A549 (cell line): ENCODE measurements at regions not wholly inside any gene's neighbourhood (a gene's known extent, or its start where the extent isn't known, plus 50 kb on each side); places are given as distances from the start of the nearest gene placed in this dataset.

ENCODE experiments used
- ATAC-seq, 2 experiments: fragments of 200-7000 bp in 1 of 2; fragments of >200 bp in 1 of 2; cut with Nextera tagmentation in 1 of 2; cut with Tn5 transposase in 1 of 2; 3 replicates each; pipeline versions ENCODE4 v1.8.0 to v1.9.1; 2018 to 2020; ENCODE audit warnings: mild to moderate bottlenecking in 1 of 2, moderate library complexity in 1 of 2
- CTCF ChIA-PET: fragments of 300-600 bp; sonication (Branson Sonifier 250); formaldehyde crosslinking; extraction: SDS; loops from one replicate; lab custom pipeline; 2021; ENCODE audit warnings: antibody characterized with exemption, inconsistent platforms; lab: Yijun Ruan, JAX
- POLR2A ChIA-PET: fragments of 350-600 bp; formaldehyde crosslinking; extraction: SDS; loops from one replicate; lab custom pipeline; 2021; ENCODE audit warnings: antibody characterized with exemption, inconsistent platforms; lab: Yijun Ruan, JAX
- DNase-seq, 2 experiments: peaks; one replicate each; pipeline versions ENCODE4 v3.0.0 to v3.0.0-alpha.2; 2011 to 2016; ENCODE audit warnings: low read depth in 1 of 2, low spot score in 1 of 2
- FAIRE-seq: peaks from 2 replicates; lab custom pipeline; 2011; peaks lifted over from hg19 to GRCh38; lab: Jason Lieb, UNC
- H3K27ac ChIP-seq, 2 experiments: fragments of >200 bp; sonication (Bioruptor Twin); formaldehyde crosslinking; 3 replicates each; pipeline ENCODE4 v1.5.1; 2016 to 2017
- H3K4me1 ChIP-seq: fragments of >200 bp; sonication (Bioruptor Twin); formaldehyde crosslinking; 3 replicates; pipeline ENCODE4 v1.6.1; 2016
- H3K4me2 ChIP-seq: fragments of >200 bp; sonication (Bioruptor Twin); formaldehyde crosslinking; 3 replicates; pipeline ENCODE4 v1.6.1; 2016
- H3K4me3 ChIP-seq: fragments of >200 bp; sonication (Bioruptor Twin); formaldehyde crosslinking; 3 replicates; pipeline ENCODE4 v1.5.1; 2016
- H3K9me3 ChIP-seq: fragments of >200 bp; sonication (Bioruptor Twin); formaldehyde crosslinking; 3 replicates; pipeline ENCODE4 v1.6.1; 2016
- ATOH8 ChIP-seq: fragments of 250-450 bp; sonication (Bioruptor Pico); IDR thresholded peaks from 2 replicates; pipeline ENCODE4 v1.5.0; 2020; ENCODE audit warnings: low read depth, mild to moderate bottlenecking, moderate library complexity
- CBX2 ChIP-seq: fragments of 200-600 bp; sonication (generic); IDR thresholded peaks from 2 replicates; pipeline ENCODE4 v1.6.1; 2016; ENCODE audit warnings: low read depth, mild to moderate bottlenecking, borderline replicate concordance
- CBX8 ChIP-seq: fragments of 200-600 bp; sonication (generic); IDR thresholded peaks from 2 replicates; pipeline ENCODE4 v1.6.1; 2016
- EHF ChIP-seq: fragments of 250-450 bp; sonication (Bioruptor Pico); IDR thresholded peaks from 2 replicates; pipeline ENCODE4 v1.5.0; 2020; ENCODE audit warnings: mild to moderate bottlenecking
- EHMT2 ChIP-seq: fragments of 200-600 bp; sonication (generic); IDR thresholded peaks from 2 replicates; pipeline ENCODE4 v1.6.1; 2016; ENCODE audit warnings: antibody characterized with exemption, low read depth, mild to moderate bottlenecking, moderate library complexity
- FOSL2 ChIP-seq, 2 experiments: fragments of 450-650 bp in 1 of 2; fragments of >200 bp in 1 of 2; sonication (Bioruptor Twin) in 1 of 2; formaldehyde crosslinking; IDR thresholded peaks; 2 replicates each; pipeline versions ENCODE4 v1.5.0 to v1.6.1; 2016 to 2020; ENCODE audit warnings: mild to moderate bottlenecking in 1 of 2, moderate library complexity in 1 of 2
- FOXS1 ChIP-seq: fragments of 250-450 bp; sonication (Bioruptor Pico); IDR thresholded peaks from 2 replicates; pipeline ENCODE4 v1.5.0; 2020; ENCODE audit warnings: mild to moderate bottlenecking, moderate library complexity
- HES2 ChIP-seq: fragments of >200 bp; sonication (Bioruptor Twin); formaldehyde crosslinking; IDR thresholded peaks from 2 replicates; pipeline ENCODE4 v1.6.1; 2016
- HMGXB4 ChIP-seq: fragments of 250-450 bp; sonication (Bioruptor Pico); IDR thresholded peaks from 2 replicates; pipeline ENCODE4 v1.5.0; 2021; ENCODE audit warnings: mild to moderate bottlenecking, moderate library complexity, borderline replicate concordance
- HOXB5 ChIP-seq: fragments of 250-450 bp; sonication (Bioruptor Pico); IDR thresholded peaks from 2 replicates; pipeline ENCODE4 v1.5.0; 2020; ENCODE audit warnings: mild to moderate bottlenecking, moderate library complexity
- KDM1A ChIP-seq: fragments of 200-600 bp; sonication (generic); IDR thresholded peaks from 2 replicates; pipeline ENCODE4 v1.6.1; 2016; ENCODE audit warnings: low read depth, mild to moderate bottlenecking
- MYC ChIP-seq: IDR thresholded peaks from 2 replicates; pipeline ENCODE4 v1.6.1; 2012; ENCODE audit warnings: mild to moderate bottlenecking, inconsistent platforms, low read length, improper control_type of control experiment, borderline replicate concordance
- NFE2L2 ChIP-seq: fragments of 150-350 bp; conservative IDR thresholded peaks from 2 replicates; pipeline ENCODE4 v1.6.1; 2014; ENCODE audit warnings: low read length
- NPAS2 ChIP-seq: fragments of 250-450 bp; sonication (Bioruptor Pico); IDR thresholded peaks from 2 replicates; pipeline ENCODE4 v1.8.0; 2022; ENCODE audit warnings: mild to moderate bottlenecking, moderate library complexity, borderline replicate concordance
- POLR2A ChIP-seq: IDR thresholded peaks from 2 replicates; pipeline ENCODE4 v1.6.1; 2012; ENCODE audit warnings: mild to moderate bottlenecking, low read length
- RARB ChIP-seq: fragments of 250-450 bp; sonication (Bioruptor Pico); IDR thresholded peaks from 2 replicates; pipeline ENCODE4 v1.8.0; 2021; ENCODE audit warnings: mild to moderate bottlenecking, moderate library complexity
- RFX5 ChIP-seq: fragments of 450-650 bp; IDR thresholded peaks from 2 replicates; pipeline ENCODE4 v1.7.1; 2014; ENCODE audit warnings: antibody characterized with exemption, mild to moderate bottlenecking, moderate library complexity
- ZC3H11A ChIP-seq: fragments of 450-650 bp; IDR thresholded peaks from 2 replicates; pipeline ENCODE4 v1.6.1; 2014; ENCODE audit warnings: antibody characterized with exemption, mild to moderate bottlenecking
- ZFP36 ChIP-seq: fragments of 450-650 bp; IDR thresholded peaks from 2 replicates; pipeline ENCODE4 v1.6.1; 2014; ENCODE audit warnings: borderline replicate concordance; ENCODE audit not compliant: partially characterized antibody
- ZNF302 ChIP-seq: fragments of 250-450 bp; sonication (Bioruptor Pico); IDR thresholded peaks from 2 replicates; pipeline ENCODE4 v1.9.0; 2021; ENCODE audit warnings: inconsistent platforms, mild to moderate bottlenecking, moderate library complexity
- WGBS: methylation state at CpG from one replicate; pipeline ENCODE4 v1.1.6; 2017; ENCODE audit errors: missing lambda C conversion rate; 5-methylcytosine and 5-hydroxymethylcytosine counted together
- TF ChIP-seq, protein P1 (sequence below): IDR thresholded peaks from 2 replicates; pipeline ENCODE4 v1.6.1; 2012
- TF ChIP-seq, protein P2 (sequence below): fragments of >200 bp; sonication (Bioruptor Twin); formaldehyde crosslinking; IDR thresholded peaks from 3 replicates; pipeline ENCODE4 v1.5.1; 2016
- TF ChIP-seq, protein P3 (sequence below): IDR thresholded peaks from 2 replicates; pipeline ENCODE4 v1.6.1; 2012
- TF ChIP-seq, protein P4 (sequence below): fragments of 450-650 bp; IDR thresholded peaks from 2 replicates; pipeline ENCODE4 v1.6.1; 2014; ENCODE audit warnings: antibody characterized with exemption
- TF ChIP-seq, protein P5 (sequence below): fragments of 200-600 bp; sonication (generic); IDR thresholded peaks from 2 replicates; pipeline ENCODE4 v1.6.1; 2016; ENCODE audit warnings: antibody characterized with exemption, mild to moderate bottlenecking, moderate library complexity

GRCh38 chr18:55124078-55124763 lies 165.0 kb upstream of the CCDC68 start:
- DNase-seq (peak in 1 of 2 experiments; percentile 7), ATAC-seq (no peak), FAIRE-seq (no peak)
- no peak overlapping the region for H3K4me3 ChIP-seq
- 0 out of 3 replicates have a peak, but pooled peaks cover 9% of the 10 kb centered on the region for H3K4me1 ChIP-seq
- TF ChIP-seq HES2 (no peak), ZFP36 (no peak), CBX8 (no peak), NFE2L2 (no peak), POLR2A (no peak), ZNF302 (CRISPR knock-in tag) (no peak), CBX2 (no peak)
- TF ChIP-seq, protein P1, sequence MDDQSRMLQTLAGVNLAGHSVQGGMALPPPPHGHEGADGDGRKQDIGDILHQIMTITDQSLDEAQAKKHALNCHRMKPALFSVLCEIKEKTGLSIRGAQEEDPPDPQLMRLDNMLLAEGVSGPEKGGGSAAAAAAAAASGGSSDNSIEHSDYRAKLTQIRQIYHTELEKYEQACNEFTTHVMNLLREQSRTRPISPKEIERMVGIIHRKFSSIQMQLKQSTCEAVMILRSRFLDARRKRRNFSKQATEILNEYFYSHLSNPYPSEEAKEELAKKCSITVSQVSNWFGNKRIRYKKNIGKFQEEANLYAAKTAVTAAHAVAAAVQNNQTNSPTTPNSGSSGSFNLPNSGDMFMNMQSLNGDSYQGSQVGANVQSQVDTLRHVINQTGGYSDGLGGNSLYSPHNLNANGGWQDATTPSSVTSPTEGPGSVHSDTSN = no peak
- H3K27ac ChIP-seq = no peak overlapping the region
- H3K9me3 ChIP-seq = no peaks in the 10 kb centered on the region
- no peak overlapping the region for H3K4me2 ChIP-seq
- WGBS = 63% methylated on average over 4 of the region's 4 CpGs
- ChIA-PET CTCF (interaction anchor here (1.1 kb wide), 2 partner anchors 9 to 111 kb away, joined by 3 to 4 read pairs; no protein-coding TSS in a partner anchor), POLR2A (no interaction called here)

DNA sequence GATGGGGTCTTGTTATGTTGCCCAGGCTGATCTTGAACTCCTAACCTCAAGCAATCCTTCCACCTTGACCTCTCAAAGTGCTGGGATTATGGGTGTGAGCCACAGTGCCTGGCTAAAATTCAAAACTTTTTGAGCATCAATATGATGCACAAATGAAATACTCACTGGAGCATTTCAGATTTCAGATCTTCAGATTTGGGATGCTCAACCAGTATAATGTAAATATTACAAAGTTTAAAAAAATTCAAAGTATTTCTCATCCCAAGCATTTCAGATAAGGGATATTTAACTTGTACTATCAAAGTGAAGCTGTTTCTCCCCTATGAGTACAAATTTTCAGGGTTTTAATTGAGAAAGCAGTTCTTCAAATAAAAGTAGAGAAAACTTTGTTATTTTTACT lies 164.1 kb upstream of the CCDC68 start:
- ATAC-seq (no peak), FAIRE-seq (no peak), DNase-seq (no peak)
- Histone ChIP-seq H3K4me1 (0 out of 3 replicates have a peak, but pooled peaks cover 14% of the 10 kb centered on the region), H3K9me3 (no peaks in the 10 kb centered on the region), H3K4me3 (no peak overlapping the region), H3K27ac (no peak overlapping the region), H3K4me2 (no peak overlapping the region)
- ChIA-PET CTCF (interaction anchor here (0.9 to 1.1 kb wide), 3 partner anchors 9 to 453 kb away, joined by 3 to 4 read pairs (median 3); no protein-coding TSS in a partner anchor), POLR2A (interaction anchor here (0.6 kb wide), 1 partner anchor 71 kb away, joined by 3 read pairs; no protein-coding TSS in a partner anchor)
- TF ChIP-seq, protein P2, sequence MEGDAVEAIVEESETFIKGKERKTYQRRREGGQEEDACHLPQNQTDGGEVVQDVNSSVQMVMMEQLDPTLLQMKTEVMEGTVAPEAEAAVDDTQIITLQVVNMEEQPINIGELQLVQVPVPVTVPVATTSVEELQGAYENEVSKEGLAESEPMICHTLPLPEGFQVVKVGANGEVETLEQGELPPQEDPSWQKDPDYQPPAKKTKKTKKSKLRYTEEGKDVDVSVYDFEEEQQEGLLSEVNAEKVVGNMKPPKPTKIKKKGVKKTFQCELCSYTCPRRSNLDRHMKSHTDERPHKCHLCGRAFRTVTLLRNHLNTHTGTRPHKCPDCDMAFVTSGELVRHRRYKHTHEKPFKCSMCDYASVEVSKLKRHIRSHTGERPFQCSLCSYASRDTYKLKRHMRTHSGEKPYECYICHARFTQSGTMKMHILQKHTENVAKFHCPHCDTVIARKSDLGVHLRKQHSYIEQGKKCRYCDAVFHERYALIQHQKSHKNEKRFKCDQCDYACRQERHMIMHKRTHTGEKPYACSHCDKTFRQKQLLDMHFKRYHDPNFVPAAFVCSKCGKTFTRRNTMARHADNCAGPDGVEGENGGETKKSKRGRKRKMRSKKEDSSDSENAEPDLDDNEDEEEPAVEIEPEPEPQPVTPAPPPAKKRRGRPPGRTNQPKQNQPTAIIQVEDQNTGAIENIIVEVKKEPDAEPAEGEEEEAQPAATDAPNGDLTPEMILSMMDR = no peak
- TF ChIP-seq MYC (no peak), NFE2L2 (no peak), EHF (no peak), HMGXB4 (CRISPR knock-in tag) (no peak), FOSL2 (IDR thresholded peaks at IDR 0.05) (no peak), FOSL2 (CRISPR knock-in tag; IDR thresholded peaks at IDR 0.05) (no peak), RARB (CRISPR knock-in tag) (no peak), ZNF302 (CRISPR knock-in tag) (no peak), ZC3H11A (no peak), ATOH8 (CRISPR knock-in tag) (no peak), FOXS1 (CRISPR knock-in tag) (no peak), RFX5 (no peak), HOXB5 (no peak), KDM1A (no peak), NPAS2 (CRISPR knock-in tag) (no peak), EHMT2 (no peak)
- TF ChIP-seq, protein P3, sequence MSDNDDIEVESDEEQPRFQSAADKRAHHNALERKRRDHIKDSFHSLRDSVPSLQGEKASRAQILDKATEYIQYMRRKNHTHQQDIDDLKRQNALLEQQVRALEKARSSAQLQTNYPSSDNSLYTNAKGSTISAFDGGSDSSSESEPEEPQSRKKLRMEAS = no peak
- TF ChIP-seq, protein P4, sequence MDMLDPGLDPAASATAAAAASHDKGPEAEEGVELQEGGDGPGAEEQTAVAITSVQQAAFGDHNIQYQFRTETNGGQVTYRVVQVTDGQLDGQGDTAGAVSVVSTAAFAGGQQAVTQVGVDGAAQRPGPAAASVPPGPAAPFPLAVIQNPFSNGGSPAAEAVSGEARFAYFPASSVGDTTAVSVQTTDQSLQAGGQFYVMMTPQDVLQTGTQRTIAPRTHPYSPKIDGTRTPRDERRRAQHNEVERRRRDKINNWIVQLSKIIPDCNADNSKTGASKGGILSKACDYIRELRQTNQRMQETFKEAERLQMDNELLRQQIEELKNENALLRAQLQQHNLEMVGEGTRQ = no peak
- TF ChIP-seq, protein P5, sequence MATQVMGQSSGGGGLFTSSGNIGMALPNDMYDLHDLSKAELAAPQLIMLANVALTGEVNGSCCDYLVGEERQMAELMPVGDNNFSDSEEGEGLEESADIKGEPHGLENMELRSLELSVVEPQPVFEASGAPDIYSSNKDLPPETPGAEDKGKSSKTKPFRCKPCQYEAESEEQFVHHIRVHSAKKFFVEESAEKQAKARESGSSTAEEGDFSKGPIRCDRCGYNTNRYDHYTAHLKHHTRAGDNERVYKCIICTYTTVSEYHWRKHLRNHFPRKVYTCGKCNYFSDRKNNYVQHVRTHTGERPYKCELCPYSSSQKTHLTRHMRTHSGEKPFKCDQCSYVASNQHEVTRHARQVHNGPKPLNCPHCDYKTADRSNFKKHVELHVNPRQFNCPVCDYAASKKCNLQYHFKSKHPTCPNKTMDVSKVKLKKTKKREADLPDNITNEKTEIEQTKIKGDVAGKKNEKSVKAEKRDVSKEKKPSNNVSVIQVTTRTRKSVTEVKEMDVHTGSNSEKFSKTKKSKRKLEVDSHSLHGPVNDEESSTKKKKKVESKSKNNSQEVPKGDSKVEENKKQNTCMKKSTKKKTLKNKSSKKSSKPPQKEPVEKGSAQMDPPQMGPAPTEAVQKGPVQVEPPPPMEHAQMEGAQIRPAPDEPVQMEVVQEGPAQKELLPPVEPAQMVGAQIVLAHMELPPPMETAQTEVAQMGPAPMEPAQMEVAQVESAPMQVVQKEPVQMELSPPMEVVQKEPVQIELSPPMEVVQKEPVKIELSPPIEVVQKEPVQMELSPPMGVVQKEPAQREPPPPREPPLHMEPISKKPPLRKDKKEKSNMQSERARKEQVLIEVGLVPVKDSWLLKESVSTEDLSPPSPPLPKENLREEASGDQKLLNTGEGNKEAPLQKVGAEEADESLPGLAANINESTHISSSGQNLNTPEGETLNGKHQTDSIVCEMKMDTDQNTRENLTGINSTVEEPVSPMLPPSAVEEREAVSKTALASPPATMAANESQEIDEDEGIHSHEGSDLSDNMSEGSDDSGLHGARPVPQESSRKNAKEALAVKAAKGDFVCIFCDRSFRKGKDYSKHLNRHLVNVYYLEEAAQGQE = no peak
